Endothelial cell of umbilical vein (primary cell): ENCODE measurements at regions not wholly inside any gene's neighbourhood (a gene's known extent, or its start where the extent isn't known, plus 50 kb on each side); places are given as distances from the start of the nearest gene placed in this dataset.

Source experiments
- BruUV-seq: library from RNA; stranded (reverse); fragments of 400-500 nt; replicated peaks from 2 replicates; lab custom pipeline; 2021; lab: Mats Ljungman, UMichigan
- CTCF ChIA-PET: fragments of 300-600, 350-600 bp; sonication (Branson Sonifier 250); formaldehyde crosslinking; loops from one replicate; lab custom pipeline; 2021; ENCODE audit warnings: antibody characterized with exemption, inconsistent platforms; lab: Charles Lee
- POLR2A ChIA-PET: fragments of 300-600, 350-600 bp; sonication (Branson Sonifier 250); formaldehyde crosslinking; loops from one replicate; lab custom pipeline; 2021; ENCODE audit warnings: antibody characterized with exemption, inconsistent platforms; lab: Charles Lee
- DNase-seq: peaks from one replicate; pipeline ENCODE4 v3.0.0-alpha.2; 2011; ENCODE audit warnings: low read depth, low spot score
- FAIRE-seq: peaks from 2 replicates; lab custom pipeline; 2011; peaks lifted over from hg19 to GRCh38; lab: Jason Lieb, UNC
- H2AFZ ChIP-seq: 2 replicates; pipeline ENCODE4 v1.6.0; 2012; ENCODE audit warnings: low read depth, low read length, control low read depth, inconsistent platforms
- H3K27ac ChIP-seq: 2 replicates; pipeline ENCODE4 v1.5.1; 2011; ENCODE audit warnings: low read depth, mild to moderate bottlenecking, control low read depth, low read length, moderate library complexity; ENCODE audit not compliant: insufficient read depth
- H3K27me3 ChIP-seq, 2 experiments: 2 replicates each; pipeline versions ENCODE4 v1.6.0 to v1.6.1; 2011; ENCODE audit warnings: low read length in 2 of 2, mixed read lengths in 1 of 2; ENCODE audit not compliant: control insufficient read depth in 2 of 2, insufficient read depth in 2 of 2
- H3K36me3 ChIP-seq, 2 experiments: 2 replicates in 1 of 2; 3 replicates in 1 of 2; pipeline ENCODE4 v1.5.1; 2011; ENCODE audit warnings: low read length in 2 of 2, mild to moderate bottlenecking in 1 of 2, moderate library complexity in 1 of 2; ENCODE audit not compliant: control insufficient read depth in 2 of 2, insufficient read depth in 2 of 2; ENCODE audit errors: extremely low read depth in 1 of 2
- H3K4me1 ChIP-seq: 3 replicates; pipeline ENCODE4 v1.5.1; 2011; ENCODE audit warnings: mild to moderate bottlenecking, low read length; ENCODE audit not compliant: control insufficient read depth, insufficient read depth; ENCODE audit errors: extremely low read depth
- H3K4me2 ChIP-seq: 2 replicates; pipeline ENCODE4 v1.6.1; 2011; ENCODE audit warnings: low read length, control low read depth, mixed read lengths; ENCODE audit not compliant: insufficient read depth
- H3K4me3 ChIP-seq, 3 experiments: fragments of 200-600 bp in 1 of 3; sonication (generic), shearing (Covaris generic) in 1 of 3; replicated peaks in 1 of 3; 2 replicates each; pipeline ENCODE4 v1.5.1; 2011 to 2016; ENCODE audit warnings: control low read depth in 3 of 3, low read length in 3 of 3, mild to moderate bottlenecking in 2 of 3, inconsistent platforms in 1 of 3, low read depth in 1 of 3, moderate library complexity in 1 of 3; ENCODE audit not compliant: insufficient read depth in 1 of 3
- H3K79me2 ChIP-seq: 2 replicates; pipeline ENCODE4 v1.6.0; 2012; ENCODE audit warnings: low read length, inconsistent platforms; ENCODE audit not compliant: control insufficient read depth, insufficient read depth
- H3K9ac ChIP-seq: replicated peaks from 2 replicates; pipeline ENCODE3; 2011; ENCODE audit warnings: low read length, control low read depth; ENCODE audit not compliant: insufficient read depth; ENCODE audit errors: extremely low read depth
- H3K9me1 ChIP-seq: replicated peaks from 3 replicates; pipeline ENCODE4 v1.6.0; 2011; ENCODE audit warnings: mild to moderate bottlenecking, low read length; ENCODE audit not compliant: control insufficient read depth, insufficient read depth; ENCODE audit errors: extremely low read depth
- H3K9me3 ChIP-seq: replicated peaks from 2 replicates; pipeline ENCODE4 v1.5.1; 2012; ENCODE audit warnings: low read length, inconsistent platforms; ENCODE audit not compliant: control insufficient read depth, insufficient read depth
- H4K20me1 ChIP-seq: replicated peaks from 2 replicates; pipeline ENCODE3; 2011; ENCODE audit warnings: mild to moderate bottlenecking, low read length; ENCODE audit not compliant: control insufficient read depth, insufficient read depth; ENCODE audit errors: extremely low read depth
- EZH2 ChIP-seq: IDR thresholded peaks from 2 replicates; pipeline ENCODE4 v1.6.1; 2012; ENCODE audit warnings: borderline replicate concordance, low read depth, mild to moderate bottlenecking, moderate library complexity, low read length, inconsistent platforms; ENCODE audit not compliant: severe bottlenecking
- FOS ChIP-seq: IDR thresholded peaks from 2 replicates; pipeline ENCODE4 v1.6.1; 2011; ENCODE audit warnings: mild to moderate bottlenecking, low read length, moderate library complexity, borderline replicate concordance; ENCODE audit not compliant: insufficient read depth
- GATA2 ChIP-seq: IDR thresholded peaks from 2 replicates; pipeline ENCODE4 v1.7.0; 2011; ENCODE audit warnings: low read depth, mild to moderate bottlenecking, moderate library complexity, mixed read lengths, low read length; ENCODE audit not compliant: insufficient read length, insufficient read depth
- JUN ChIP-seq: IDR thresholded peaks from 2 replicates; pipeline ENCODE4 v1.6.1; 2011; ENCODE audit warnings: borderline replicate concordance, low read depth; ENCODE audit not compliant: insufficient read length, insufficient read depth
- POLR2A ChIP-seq: IDR thresholded peaks from 2 replicates; pipeline ENCODE4 v1.6.1; 2012; ENCODE audit warnings: low read depth, mild to moderate bottlenecking, control low read depth, low read length
- POLR2AphosphoS5 ChIP-seq: IDR thresholded peaks from 2 replicates; pipeline ENCODE4 v1.6.1; 2012; ENCODE audit warnings: low read depth, mild to moderate bottlenecking, control low read depth, low read length, moderate library complexity; ENCODE audit not compliant: insufficient read depth
- dilution Hi-C: fragments of 300-500 bp; cut with MboI; formaldehyde crosslinking; loops from one replicate; pipeline ENCODE4 v1.15.0; 2019; ENCODE audit warnings: low sequenced_read_pairs; ENCODE audit not compliant: extremely low pct_ligation_motif_present
- intact Hi-C: fragments of 100-400 bp; cut with micrococcal nuclease; formaldehyde crosslinking; loops from one replicate; pipeline ENCODE4 v1.10.0; 2022
- TF ChIP-seq, protein P1 (sequence below): IDR thresholded peaks from 2 replicates; pipeline ENCODE4 v1.6.1; 2011; ENCODE audit not compliant: insufficient read depth, insufficient read length
- TF ChIP-seq, protein P2 (sequence below), 2 donors: IDR thresholded peaks; 1 replicate in 1 of 2; 2 replicates in 1 of 2; pipeline ENCODE4 v1.5.1; 2011; ENCODE audit warnings: low read length in 2 of 2, mild to moderate bottlenecking in 2 of 2, moderate library complexity in 2 of 2, control low read depth in 1 of 2, inconsistent platforms in 1 of 2, low read depth in 1 of 2; ENCODE audit not compliant: insufficient read depth in 1 of 2; ENCODE audit errors: extremely low read depth in 1 of 2

DNA sequence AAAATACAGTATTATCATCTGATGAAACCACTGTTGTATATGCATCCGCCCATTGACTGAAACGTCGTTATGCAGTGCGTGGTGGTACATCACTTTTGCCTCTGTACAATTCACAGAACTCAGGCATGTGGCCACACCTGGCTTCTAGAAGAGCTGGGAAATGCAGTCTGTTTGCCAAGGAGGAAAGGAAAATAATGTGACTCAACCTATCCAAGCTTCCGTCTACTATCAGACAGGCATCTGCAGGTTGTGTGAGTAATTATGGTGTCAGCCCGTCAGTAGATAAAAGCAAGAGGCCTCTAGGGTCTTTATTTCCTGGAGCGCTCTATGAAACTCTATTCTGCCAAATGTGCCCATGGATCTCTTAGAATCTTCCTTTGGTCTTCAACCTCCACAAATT, 111.6 kb downstream of the BBS10 start:
- intact Hi-C loops (loop anchor here (1.0 to 10.0 kb wide), 4 partner anchors 10 to 218 kb away; partner anchors contain the start of gene NAP1L1), dilution Hi-C loops (no loop called here)
- FAIRE-seq (peak; percentile 99), DNase-seq (peak; percentile 82)
- peak overlapping the region; percentile 3 for H2AFZ ChIP-seq
- no peaks in the 10 kb centered on the region for H3K79me2 ChIP-seq
- BruUV-seq: no TSS peak
- no peaks in the 10 kb centered on the region for H4K20me1 ChIP-seq
- no peaks in the 10 kb centered on the region for H3K36me3 ChIP-seq
- H3K4me2 ChIP-seq: peak overlapping the region; percentile 83
- ChIA-PET POLR2A (no interaction called here), CTCF (interaction anchor here (1.0 to 1.8 kb wide), 4 partner anchors 10 to 53 kb away, joined by 3 to 10 read pairs (median 4); no protein-coding TSS in a partner anchor)
- no peaks in the 10 kb centered on the region for H3K9me3 ChIP-seq
- H3K27me3 ChIP-seq: no peaks in the 10 kb centered on the region
- no peaks in the 10 kb centered on the region for H3K9me1 ChIP-seq
- no peak overlapping the region for H3K4me3 ChIP-seq
- peak; percentile 55 for TF ChIP-seq POLR2A
- TF ChIP-seq EZH2: no peak
- peak; percentile 95 for TF ChIP-seq POLR2AphosphoS5
- TF ChIP-seq, protein P1, sequence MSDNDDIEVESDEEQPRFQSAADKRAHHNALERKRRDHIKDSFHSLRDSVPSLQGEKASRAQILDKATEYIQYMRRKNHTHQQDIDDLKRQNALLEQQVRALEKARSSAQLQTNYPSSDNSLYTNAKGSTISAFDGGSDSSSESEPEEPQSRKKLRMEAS: no peak
- TF ChIP-seq FOS: peak; percentile 100
- TF ChIP-seq JUN: peak; percentile 79
- TF ChIP-seq, protein P2, sequence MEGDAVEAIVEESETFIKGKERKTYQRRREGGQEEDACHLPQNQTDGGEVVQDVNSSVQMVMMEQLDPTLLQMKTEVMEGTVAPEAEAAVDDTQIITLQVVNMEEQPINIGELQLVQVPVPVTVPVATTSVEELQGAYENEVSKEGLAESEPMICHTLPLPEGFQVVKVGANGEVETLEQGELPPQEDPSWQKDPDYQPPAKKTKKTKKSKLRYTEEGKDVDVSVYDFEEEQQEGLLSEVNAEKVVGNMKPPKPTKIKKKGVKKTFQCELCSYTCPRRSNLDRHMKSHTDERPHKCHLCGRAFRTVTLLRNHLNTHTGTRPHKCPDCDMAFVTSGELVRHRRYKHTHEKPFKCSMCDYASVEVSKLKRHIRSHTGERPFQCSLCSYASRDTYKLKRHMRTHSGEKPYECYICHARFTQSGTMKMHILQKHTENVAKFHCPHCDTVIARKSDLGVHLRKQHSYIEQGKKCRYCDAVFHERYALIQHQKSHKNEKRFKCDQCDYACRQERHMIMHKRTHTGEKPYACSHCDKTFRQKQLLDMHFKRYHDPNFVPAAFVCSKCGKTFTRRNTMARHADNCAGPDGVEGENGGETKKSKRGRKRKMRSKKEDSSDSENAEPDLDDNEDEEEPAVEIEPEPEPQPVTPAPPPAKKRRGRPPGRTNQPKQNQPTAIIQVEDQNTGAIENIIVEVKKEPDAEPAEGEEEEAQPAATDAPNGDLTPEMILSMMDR (IDR thresholded peaks at IDR 0.05; ENCODE audit: extremely low read depth in 1 of 2, insufficient read depth in 1 of 2, low read depth in 1 of 2, low read length in 2 of 2): no peak
- peak; percentile 99 for TF ChIP-seq GATA2
- no peak overlapping the region for H3K9ac ChIP-seq
- peaks cover 17% of the 10 kb centered on the region for H3K4me1 ChIP-seq
- peak overlapping the region; percentile 72 for H3K27ac ChIP-seq
